Astrocyte (in vitro differentiated cells and primary cell): ENCODE measurements at regions not wholly inside any gene's neighbourhood (a gene's known extent, or its start where the extent isn't known, plus 50 kb on each side); places are given as distances from the start of the nearest gene placed in this dataset.

Experiments used
- DNase-seq: peaks from one replicate; pipeline ENCODE4 v3.0.0-alpha.2; 2010; ENCODE audit warnings: low read depth
- FAIRE-seq: peaks from 2 replicates; lab custom pipeline; 2011; peaks lifted over from hg19 to GRCh38; lab: Jason Lieb, UNC
- H2AFZ ChIP-seq: 2 replicates; pipeline ENCODE4 v1.6.0; 2012; ENCODE audit warnings: low read depth, low read length, inconsistent platforms
- H3K27ac ChIP-seq: 2 replicates; pipeline ENCODE4 v1.5.1; 2011; ENCODE audit warnings: low read depth, low read length, inconsistent platforms
- H3K27me3 ChIP-seq: 2 replicates; pipeline ENCODE4 v1.6.0; 2011; ENCODE audit warnings: low read length, inconsistent platforms; ENCODE audit not compliant: insufficient read depth
- H3K36me3 ChIP-seq: 2 replicates; pipeline ENCODE4 v1.5.1; 2011; ENCODE audit warnings: low read length, inconsistent platforms; ENCODE audit not compliant: insufficient read depth
- H3K4me1 ChIP-seq: 2 replicates; pipeline ENCODE4 v1.5.1; 2011; ENCODE audit warnings: low read length, inconsistent platforms; ENCODE audit not compliant: insufficient read depth
- H3K4me2 ChIP-seq: 2 replicates; pipeline ENCODE4 v1.6.0; 2012; ENCODE audit warnings: low read length, inconsistent platforms
- H3K4me3 ChIP-seq: 2 replicates; pipeline ENCODE4 v1.5.1; 2011; ENCODE audit warnings: low read depth, mild to moderate bottlenecking, low read length, inconsistent platforms; ENCODE audit not compliant: insufficient read depth
- H3K79me2 ChIP-seq: 2 replicates; pipeline ENCODE4 v1.6.0; 2012; ENCODE audit warnings: mild to moderate bottlenecking, low read length, inconsistent platforms; ENCODE audit not compliant: insufficient read depth
- H3K9ac ChIP-seq: 2 replicates; pipeline ENCODE4 v1.6.0; 2012; ENCODE audit warnings: mild to moderate bottlenecking, low read length, inconsistent platforms
- H3K9me3 ChIP-seq: 2 replicates; pipeline ENCODE4 v1.5.1; 2012; ENCODE audit warnings: low read depth, mild to moderate bottlenecking, low read length, inconsistent platforms; ENCODE audit not compliant: insufficient read depth
- H4K20me1 ChIP-seq: 2 replicates; pipeline ENCODE4 v1.6.0; 2012; ENCODE audit warnings: low read length, inconsistent platforms; ENCODE audit not compliant: insufficient read depth
- H3K27ac Mint-ChIP-seq: one replicate; pipeline ENCODE4 v1.8.0; 2021; ENCODE audit warnings: mild to moderate bottlenecking, mixed read lengths; ENCODE audit not compliant: unreplicated experiment
- H3K27me3 Mint-ChIP-seq: one replicate; pipeline ENCODE4 v1.8.0; 2021; ENCODE audit warnings: low read depth, mixed read lengths; ENCODE audit not compliant: unreplicated experiment
- H3K36me3 Mint-ChIP-seq: one replicate; pipeline ENCODE4 v1.8.0; 2021; ENCODE audit warnings: low read depth, mixed read lengths; ENCODE audit not compliant: unreplicated experiment
- H3K4me1 Mint-ChIP-seq: one replicate; pipeline ENCODE4 v1.8.0; 2021; ENCODE audit warnings: low read depth, mixed read lengths; ENCODE audit not compliant: unreplicated experiment
- H3K4me3 Mint-ChIP-seq: one replicate; pipeline ENCODE4 v1.8.0; 2021; ENCODE audit warnings: mild to moderate bottlenecking, moderate library complexity, mixed read lengths; ENCODE audit not compliant: unreplicated experiment
- H3K9me3 Mint-ChIP-seq: one replicate; pipeline ENCODE4 v1.8.0; 2021; ENCODE audit warnings: mild to moderate bottlenecking, mixed read lengths; ENCODE audit not compliant: unreplicated experiment
- EZH2 ChIP-seq: IDR thresholded peaks from 2 replicates; pipeline ENCODE4 v1.6.1; 2012; ENCODE audit warnings: mild to moderate bottlenecking, low read length, inconsistent platforms; ENCODE audit not compliant: insufficient read depth
- TF ChIP-seq, protein P1 (sequence below): IDR thresholded peaks from 2 replicates; pipeline ENCODE4 v1.5.1; 2011; ENCODE audit warnings: low read depth, mild to moderate bottlenecking, inconsistent platforms, low read length, moderate library complexity; ENCODE audit not compliant: insufficient read depth

DNA sequence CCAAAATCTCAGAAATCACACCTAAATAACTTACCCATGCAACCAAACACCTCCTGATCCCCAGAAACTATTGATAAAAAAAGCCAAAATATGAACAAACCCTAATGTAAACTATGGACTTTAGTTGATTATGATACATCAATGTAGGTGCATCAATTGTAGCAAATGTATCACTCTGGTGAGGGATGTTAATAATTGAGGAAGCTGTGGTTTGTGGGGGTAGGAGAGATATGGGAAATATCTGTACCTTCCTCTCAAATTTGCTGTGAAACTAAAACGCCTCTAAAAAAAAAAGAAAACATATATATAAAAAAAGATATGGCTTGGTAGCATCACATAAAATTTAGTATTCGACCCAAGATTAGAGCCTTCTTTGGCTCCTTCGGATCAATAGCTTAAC lies 144.3 kb upstream of the CPEB2 start:
- no peak for DNase-seq
- Mint-ChIP-seq H3K36me3 (no peaks in the 10 kb centered on the region), H3K4me3 (no peak overlapping the region), H3K4me1 (peaks cover 33% of the 10 kb centered on the region), H3K27me3 (peaks cover 14% of the 10 kb centered on the region), H3K27ac (no peak overlapping the region), H3K9me3 (peaks cover 7% of the 10 kb centered on the region)
- Histone ChIP-seq H2AFZ (no peak overlapping the region), H4K20me1 (no peaks in the 10 kb centered on the region), H3K4me2 (no peak overlapping the region), H3K27me3 (peaks cover 6% of the 10 kb centered on the region), H3K27ac (no peak overlapping the region), H3K79me2 (no peaks in the 10 kb centered on the region), H3K36me3 (no peaks in the 10 kb centered on the region), H3K9ac (no peak overlapping the region), H3K9me3 (no peaks in the 10 kb centered on the region), H3K4me3 (no peak overlapping the region), H3K4me1 (peaks cover 26% of the 10 kb centered on the region)
- no peak for FAIRE-seq
- TF ChIP-seq EZH2 = no peak
- TF ChIP-seq, protein P1, sequence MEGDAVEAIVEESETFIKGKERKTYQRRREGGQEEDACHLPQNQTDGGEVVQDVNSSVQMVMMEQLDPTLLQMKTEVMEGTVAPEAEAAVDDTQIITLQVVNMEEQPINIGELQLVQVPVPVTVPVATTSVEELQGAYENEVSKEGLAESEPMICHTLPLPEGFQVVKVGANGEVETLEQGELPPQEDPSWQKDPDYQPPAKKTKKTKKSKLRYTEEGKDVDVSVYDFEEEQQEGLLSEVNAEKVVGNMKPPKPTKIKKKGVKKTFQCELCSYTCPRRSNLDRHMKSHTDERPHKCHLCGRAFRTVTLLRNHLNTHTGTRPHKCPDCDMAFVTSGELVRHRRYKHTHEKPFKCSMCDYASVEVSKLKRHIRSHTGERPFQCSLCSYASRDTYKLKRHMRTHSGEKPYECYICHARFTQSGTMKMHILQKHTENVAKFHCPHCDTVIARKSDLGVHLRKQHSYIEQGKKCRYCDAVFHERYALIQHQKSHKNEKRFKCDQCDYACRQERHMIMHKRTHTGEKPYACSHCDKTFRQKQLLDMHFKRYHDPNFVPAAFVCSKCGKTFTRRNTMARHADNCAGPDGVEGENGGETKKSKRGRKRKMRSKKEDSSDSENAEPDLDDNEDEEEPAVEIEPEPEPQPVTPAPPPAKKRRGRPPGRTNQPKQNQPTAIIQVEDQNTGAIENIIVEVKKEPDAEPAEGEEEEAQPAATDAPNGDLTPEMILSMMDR = no peak

DNA sequence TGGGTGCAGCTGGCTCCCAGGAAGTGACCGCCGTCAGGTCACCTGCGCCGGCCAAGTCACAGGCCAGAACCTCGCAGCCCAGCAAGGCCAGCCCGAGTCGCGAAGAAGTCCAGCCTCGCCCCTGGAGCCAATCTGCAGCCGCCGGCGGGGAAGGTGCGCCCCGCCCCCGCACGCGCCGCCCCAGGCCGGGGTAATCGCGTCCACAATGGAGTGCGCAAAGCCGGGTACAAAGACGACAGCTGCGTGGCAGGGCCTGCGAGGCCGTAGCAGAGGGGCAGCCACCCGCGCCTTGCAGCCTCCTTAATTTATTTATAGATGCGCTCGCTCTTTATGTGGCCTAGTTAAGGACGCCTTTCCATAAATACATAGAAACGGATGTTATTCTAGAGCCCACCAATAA lies 139.4 kb upstream of the CPEB2 start:
- FAIRE-seq (no peak), DNase-seq (no peak)
- no peaks in the 10 kb centered on the region for H3K36me3 ChIP-seq
- Mint-ChIP-seq H3K36me3 (no peaks in the 10 kb centered on the region), H3K9me3 (peaks cover 4% of the 10 kb centered on the region), H3K27ac (no peak overlapping the region), H3K4me1 (no peaks in the 10 kb centered on the region), H3K27me3 (peaks cover 20% of the 10 kb centered on the region), H3K4me3 (no peak overlapping the region)
- H3K9me3 ChIP-seq = no peaks in the 10 kb centered on the region
- peak overlapping the region; percentile 75 for H3K4me2 ChIP-seq
- H4K20me1 ChIP-seq = no peaks in the 10 kb centered on the region
- H3K4me3 ChIP-seq = peak overlapping the region; percentile 44
- TF ChIP-seq, protein P1 = no peak
- no peak for TF ChIP-seq EZH2
- H3K4me1 ChIP-seq = peaks cover 5% of the 10 kb centered on the region
- H3K27me3 ChIP-seq = peaks cover 6% of the 10 kb centered on the region
- H3K27ac ChIP-seq = no peak overlapping the region
- peak overlapping the region; percentile 67 for H2AFZ ChIP-seq
- no peaks in the 10 kb centered on the region for H3K79me2 ChIP-seq
- no peak overlapping the region for H3K9ac ChIP-seq

DNA sequence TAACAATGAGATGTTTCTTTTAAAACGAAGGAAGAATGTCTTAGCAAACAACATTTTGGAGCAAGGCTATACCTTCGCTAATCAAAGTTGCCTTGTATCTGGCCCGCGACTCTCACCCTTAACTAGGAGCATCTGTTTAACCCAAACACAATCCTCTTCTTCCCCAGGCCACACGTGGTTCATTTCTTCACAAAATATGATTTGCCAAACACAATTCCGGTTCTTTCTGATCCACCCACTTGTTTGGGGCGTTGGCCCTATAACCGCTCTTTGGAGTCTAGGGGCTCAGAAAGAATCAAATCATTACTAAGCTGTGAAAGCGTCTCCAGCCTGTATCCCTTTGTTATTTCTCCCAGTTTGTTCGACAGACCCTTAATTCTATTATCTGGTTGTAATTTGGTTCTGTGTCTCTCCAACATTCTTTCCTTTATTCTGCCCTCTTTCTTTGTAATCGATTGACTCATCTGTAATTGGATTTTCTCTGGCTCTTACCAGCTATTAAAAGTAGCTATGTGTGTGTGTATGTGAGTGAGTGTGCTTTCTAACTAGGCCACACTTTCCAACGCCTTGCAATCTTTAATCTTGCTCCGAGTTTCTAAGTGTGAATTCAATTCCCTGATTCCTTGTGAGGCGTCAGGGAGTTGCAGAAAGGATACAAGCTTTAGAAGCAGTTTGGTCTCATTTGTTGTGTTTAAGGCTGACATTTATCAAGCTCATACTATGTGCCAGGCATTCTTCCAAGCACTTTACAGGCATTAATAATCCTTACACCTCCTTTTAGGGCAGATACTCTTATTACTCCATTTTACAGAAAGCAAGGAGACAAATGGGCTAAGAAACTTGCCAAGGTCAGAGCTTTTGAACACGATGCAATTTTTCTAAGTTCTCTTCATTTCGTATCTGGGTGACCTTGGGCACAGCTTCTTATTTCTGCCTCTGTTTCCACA lies 138.6 kb upstream of the CPEB2 start:
- no peak overlapping the region for H2AFZ ChIP-seq

More for the DNA sequence above, 138.6 kb upstream of the CPEB2 start:
- Histone ChIP-seq H3K27me3 (peaks cover 6% of the 10 kb centered on the region), H3K36me3 (no peaks in the 10 kb centered on the region), H3K4me3 (no peak overlapping the region), H3K27ac (no peak overlapping the region), H3K9me3 (no peaks in the 10 kb centered on the region), H4K20me1 (no peaks in the 10 kb centered on the region), H3K79me2 (no peaks in the 10 kb centered on the region), H3K4me1 (peaks cover 5% of the 10 kb centered on the region), H3K9ac (no peak overlapping the region), H3K4me2 (peak overlapping the region; percentile 75)
- H3K36me3 Mint-ChIP-seq = no peaks in the 10 kb centered on the region
- no peak for TF ChIP-seq EZH2
- TF ChIP-seq, protein P1 = no peak
- H3K9me3 Mint-ChIP-seq = peaks cover 4% of the 10 kb centered on the region
- no peak overlapping the region for H3K4me3 Mint-ChIP-seq
- DNase-seq (no peak), FAIRE-seq (no peak)
- peaks cover 20% of the 10 kb centered on the region for H3K27me3 Mint-ChIP-seq
- no peaks in the 10 kb centered on the region for H3K4me1 Mint-ChIP-seq
- no peak overlapping the region for H3K27ac Mint-ChIP-seq
